SK-N-SH (cell line): ENCODE measurements at regions not wholly inside any gene's neighbourhood (a gene's known extent, or its start where the extent isn't known, plus 50 kb on each side); places are given as distances from the start of the nearest gene placed in this dataset.
A peak's percentile ranks its signal among the peaks of the same experiment; 100 is the strongest.

Source experiments
- ELF1 ChIP-seq: IDR thresholded peaks from 2 replicates; pipeline ENCODE4 v1.4.0; 2012
- FOSL2 ChIP-seq: IDR thresholded peaks from 2 replicates; pipeline ENCODE4 v1.4.0; 2012; ENCODE audit warnings: low read depth, mild to moderate bottlenecking, moderate library complexity, borderline replicate concordance
- JUND ChIP-seq: IDR thresholded peaks from 2 replicates; pipeline ENCODE4 v1.4.0; 2012
- NFIC ChIP-seq: IDR thresholded peaks from 2 replicates; pipeline ENCODE4 v1.4.0; 2012; ENCODE audit warnings: borderline replicate concordance
- NRF1 ChIP-seq: IDR thresholded peaks from 2 replicates; pipeline ENCODE4 v1.6.1; 2012; ENCODE audit warnings: low read depth, mild to moderate bottlenecking, low read length
- PBX3 ChIP-seq: IDR thresholded peaks from 2 replicates; pipeline ENCODE4; 2012
- RFX5 ChIP-seq: IDR thresholded peaks from 2 replicates; pipeline ENCODE4 v1.6.1; 2012; ENCODE audit warnings: mild to moderate bottlenecking, improper control_type of control experiment, low read length
- TCF12 ChIP-seq: IDR thresholded peaks from 2 replicates; pipeline ENCODE4 v1.4.0; 2012
- ZBTB33 ChIP-seq: IDR thresholded peaks from 2 replicates; pipeline ENCODE4 v1.4.0; 2012; ENCODE audit warnings: low read depth, borderline replicate concordance
- TF ChIP-seq, protein P1 (sequence below): fragments of 200-600 bp; sonication (generic); IDR thresholded peaks from 2 replicates; pipeline ENCODE4 v1.6.1; 2017; ENCODE audit warnings: antibody characterized with exemption, mild to moderate bottlenecking, moderate library complexity
- TF ChIP-seq, protein P2 (sequence below): IDR thresholded peaks from 2 replicates; pipeline ENCODE4 v1.6.1; 2012; ENCODE audit warnings: mild to moderate bottlenecking, low read depth, low read length, moderate library complexity
- TF ChIP-seq, protein P3 (sequence below): IDR thresholded peaks from 2 replicates; pipeline ENCODE4 v1.4.0; 2012; ENCODE audit warnings: low read depth

DNA sequence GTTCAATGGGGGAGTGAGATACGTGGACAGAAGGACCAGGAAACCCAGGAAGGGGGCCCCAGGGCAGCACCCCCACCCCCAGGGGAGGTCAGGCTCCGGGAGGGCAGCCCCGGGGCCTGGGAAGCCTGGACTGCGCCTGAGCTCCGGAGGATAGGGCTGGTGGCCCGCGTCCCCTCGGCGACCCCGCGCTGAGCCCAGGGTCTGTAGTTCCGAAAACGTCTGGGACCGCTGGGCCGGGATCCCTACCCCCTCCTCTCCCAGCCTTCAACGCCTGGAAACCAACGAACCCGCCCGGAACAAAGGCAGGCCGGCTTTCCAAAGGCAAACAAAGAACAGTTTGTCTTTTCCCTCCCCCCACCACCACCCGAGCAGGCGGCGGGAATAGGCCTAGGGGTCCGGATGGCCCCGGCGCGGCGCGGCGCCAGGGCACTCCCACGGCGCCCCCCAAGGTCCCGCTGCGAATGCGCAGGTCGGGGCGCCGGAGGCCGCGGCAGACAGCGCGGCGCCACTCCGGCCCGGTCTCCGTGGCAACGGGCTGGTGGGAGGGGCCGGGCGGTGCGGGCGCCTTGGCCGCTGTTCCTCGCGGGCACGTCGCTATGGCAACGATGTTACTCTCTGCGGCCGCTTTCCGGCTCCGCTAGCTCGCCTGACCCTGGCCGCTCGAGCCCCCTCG, 58.5 kb downstream of the IGLL1 start (continued):
- TF ChIP-seq, protein P1, sequence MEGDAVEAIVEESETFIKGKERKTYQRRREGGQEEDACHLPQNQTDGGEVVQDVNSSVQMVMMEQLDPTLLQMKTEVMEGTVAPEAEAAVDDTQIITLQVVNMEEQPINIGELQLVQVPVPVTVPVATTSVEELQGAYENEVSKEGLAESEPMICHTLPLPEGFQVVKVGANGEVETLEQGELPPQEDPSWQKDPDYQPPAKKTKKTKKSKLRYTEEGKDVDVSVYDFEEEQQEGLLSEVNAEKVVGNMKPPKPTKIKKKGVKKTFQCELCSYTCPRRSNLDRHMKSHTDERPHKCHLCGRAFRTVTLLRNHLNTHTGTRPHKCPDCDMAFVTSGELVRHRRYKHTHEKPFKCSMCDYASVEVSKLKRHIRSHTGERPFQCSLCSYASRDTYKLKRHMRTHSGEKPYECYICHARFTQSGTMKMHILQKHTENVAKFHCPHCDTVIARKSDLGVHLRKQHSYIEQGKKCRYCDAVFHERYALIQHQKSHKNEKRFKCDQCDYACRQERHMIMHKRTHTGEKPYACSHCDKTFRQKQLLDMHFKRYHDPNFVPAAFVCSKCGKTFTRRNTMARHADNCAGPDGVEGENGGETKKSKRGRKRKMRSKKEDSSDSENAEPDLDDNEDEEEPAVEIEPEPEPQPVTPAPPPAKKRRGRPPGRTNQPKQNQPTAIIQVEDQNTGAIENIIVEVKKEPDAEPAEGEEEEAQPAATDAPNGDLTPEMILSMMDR = no peak
- TF ChIP-seq JUND (no peak), NRF1 (peak; percentile 78), PBX3 (no peak), ZBTB33 (no peak), RFX5 (no peak; the same call in 1 of the 2 replicates), TCF12 (no peak; the same call in 1 of the 2 replicates), NFIC (peak; percentile 40; the same call in 1 of the 2 replicates), FOSL2 (no peak), ELF1 (no peak)
- TF ChIP-seq, protein P2, sequence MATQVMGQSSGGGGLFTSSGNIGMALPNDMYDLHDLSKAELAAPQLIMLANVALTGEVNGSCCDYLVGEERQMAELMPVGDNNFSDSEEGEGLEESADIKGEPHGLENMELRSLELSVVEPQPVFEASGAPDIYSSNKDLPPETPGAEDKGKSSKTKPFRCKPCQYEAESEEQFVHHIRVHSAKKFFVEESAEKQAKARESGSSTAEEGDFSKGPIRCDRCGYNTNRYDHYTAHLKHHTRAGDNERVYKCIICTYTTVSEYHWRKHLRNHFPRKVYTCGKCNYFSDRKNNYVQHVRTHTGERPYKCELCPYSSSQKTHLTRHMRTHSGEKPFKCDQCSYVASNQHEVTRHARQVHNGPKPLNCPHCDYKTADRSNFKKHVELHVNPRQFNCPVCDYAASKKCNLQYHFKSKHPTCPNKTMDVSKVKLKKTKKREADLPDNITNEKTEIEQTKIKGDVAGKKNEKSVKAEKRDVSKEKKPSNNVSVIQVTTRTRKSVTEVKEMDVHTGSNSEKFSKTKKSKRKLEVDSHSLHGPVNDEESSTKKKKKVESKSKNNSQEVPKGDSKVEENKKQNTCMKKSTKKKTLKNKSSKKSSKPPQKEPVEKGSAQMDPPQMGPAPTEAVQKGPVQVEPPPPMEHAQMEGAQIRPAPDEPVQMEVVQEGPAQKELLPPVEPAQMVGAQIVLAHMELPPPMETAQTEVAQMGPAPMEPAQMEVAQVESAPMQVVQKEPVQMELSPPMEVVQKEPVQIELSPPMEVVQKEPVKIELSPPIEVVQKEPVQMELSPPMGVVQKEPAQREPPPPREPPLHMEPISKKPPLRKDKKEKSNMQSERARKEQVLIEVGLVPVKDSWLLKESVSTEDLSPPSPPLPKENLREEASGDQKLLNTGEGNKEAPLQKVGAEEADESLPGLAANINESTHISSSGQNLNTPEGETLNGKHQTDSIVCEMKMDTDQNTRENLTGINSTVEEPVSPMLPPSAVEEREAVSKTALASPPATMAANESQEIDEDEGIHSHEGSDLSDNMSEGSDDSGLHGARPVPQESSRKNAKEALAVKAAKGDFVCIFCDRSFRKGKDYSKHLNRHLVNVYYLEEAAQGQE = no peak
- TF ChIP-seq, protein P3, sequence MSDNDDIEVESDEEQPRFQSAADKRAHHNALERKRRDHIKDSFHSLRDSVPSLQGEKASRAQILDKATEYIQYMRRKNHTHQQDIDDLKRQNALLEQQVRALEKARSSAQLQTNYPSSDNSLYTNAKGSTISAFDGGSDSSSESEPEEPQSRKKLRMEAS = 0 out of 2 replicates have a peak, but pooled peaks have one; percentile 5
